Type B pancreatic cell (in vitro differentiated cells): ENCODE measurements at regions not wholly inside any gene's neighbourhood (a gene's known extent, or its start where the extent isn't known, plus 50 kb on each side); places are given as distances from the start of the nearest gene placed in this dataset.

Experiments used
- DNase-seq: peaks from one replicate; pipeline ENCODE4 v3.0.0; 2021; ENCODE audit warnings: mixed read lengths; ENCODE audit not compliant: unreplicated experiment; ENCODE audit errors: extremely low spot score
- H3K27ac Mint-ChIP-seq: 2 replicates; pipeline ENCODE4 v1.8.0; 2021; ENCODE audit warnings: mild to moderate bottlenecking, mixed read lengths
- H3K27me3 Mint-ChIP-seq: 2 replicates; pipeline ENCODE4 v1.8.0; 2021; ENCODE audit warnings: mixed read lengths
- H3K36me3 Mint-ChIP-seq: 2 replicates; pipeline ENCODE4 v1.8.0; 2021; ENCODE audit warnings: mixed read lengths
- H3K4me1 Mint-ChIP-seq: one replicate; pipeline ENCODE4 v1.8.0; 2021; ENCODE audit warnings: mixed read lengths; ENCODE audit not compliant: unreplicated experiment
- H3K4me3 Mint-ChIP-seq: 2 replicates; pipeline ENCODE4 v1.8.0; 2021; ENCODE audit warnings: mild to moderate bottlenecking, mixed read lengths
- H3K9me3 Mint-ChIP-seq: 2 replicates; pipeline ENCODE4 v1.8.0; 2021; ENCODE audit warnings: mixed read lengths
- TF ChIP-seq, protein P1 (sequence below): fragments of 200-600 bp; sonication (generic); conservative IDR thresholded peaks from 2 replicates; pipeline ENCODE4 v1.5.0; 2021; ENCODE audit warnings: antibody characterized with exemption, mild to moderate bottlenecking

DNA sequence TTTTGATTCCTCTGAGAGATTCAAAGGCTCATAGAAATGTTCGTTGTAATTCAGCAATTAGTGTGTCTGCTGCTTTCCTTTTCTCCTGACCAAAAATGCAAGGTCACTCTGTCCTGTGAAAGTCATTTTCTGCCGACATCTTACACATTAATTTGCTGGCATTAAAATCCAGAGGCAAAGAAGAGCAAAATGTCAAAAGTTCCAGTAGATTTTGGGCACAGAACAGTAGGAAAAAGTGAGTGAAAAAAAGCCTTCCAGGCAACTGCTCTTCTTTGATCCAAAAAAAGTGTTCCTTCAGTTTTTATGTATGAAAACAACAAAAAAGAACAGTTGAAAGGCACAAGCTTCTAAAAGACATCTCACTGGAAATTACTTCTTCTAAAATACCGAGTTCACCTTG lies 413.8 kb downstream of the FOXO1 start:
- Mint-ChIP-seq H3K4me3 (no peak overlapping the region), H3K4me1 (peaks cover 12% of the 10 kb centered on the region), H3K9me3 (peaks cover 5% of the 10 kb centered on the region), H3K27me3 (no peaks in the 10 kb centered on the region), H3K27ac (no peak overlapping the region), H3K36me3 (no peaks in the 10 kb centered on the region)
- DNase-seq: no peak
- TF ChIP-seq, protein P1, sequence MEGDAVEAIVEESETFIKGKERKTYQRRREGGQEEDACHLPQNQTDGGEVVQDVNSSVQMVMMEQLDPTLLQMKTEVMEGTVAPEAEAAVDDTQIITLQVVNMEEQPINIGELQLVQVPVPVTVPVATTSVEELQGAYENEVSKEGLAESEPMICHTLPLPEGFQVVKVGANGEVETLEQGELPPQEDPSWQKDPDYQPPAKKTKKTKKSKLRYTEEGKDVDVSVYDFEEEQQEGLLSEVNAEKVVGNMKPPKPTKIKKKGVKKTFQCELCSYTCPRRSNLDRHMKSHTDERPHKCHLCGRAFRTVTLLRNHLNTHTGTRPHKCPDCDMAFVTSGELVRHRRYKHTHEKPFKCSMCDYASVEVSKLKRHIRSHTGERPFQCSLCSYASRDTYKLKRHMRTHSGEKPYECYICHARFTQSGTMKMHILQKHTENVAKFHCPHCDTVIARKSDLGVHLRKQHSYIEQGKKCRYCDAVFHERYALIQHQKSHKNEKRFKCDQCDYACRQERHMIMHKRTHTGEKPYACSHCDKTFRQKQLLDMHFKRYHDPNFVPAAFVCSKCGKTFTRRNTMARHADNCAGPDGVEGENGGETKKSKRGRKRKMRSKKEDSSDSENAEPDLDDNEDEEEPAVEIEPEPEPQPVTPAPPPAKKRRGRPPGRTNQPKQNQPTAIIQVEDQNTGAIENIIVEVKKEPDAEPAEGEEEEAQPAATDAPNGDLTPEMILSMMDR: no peak

DNA sequence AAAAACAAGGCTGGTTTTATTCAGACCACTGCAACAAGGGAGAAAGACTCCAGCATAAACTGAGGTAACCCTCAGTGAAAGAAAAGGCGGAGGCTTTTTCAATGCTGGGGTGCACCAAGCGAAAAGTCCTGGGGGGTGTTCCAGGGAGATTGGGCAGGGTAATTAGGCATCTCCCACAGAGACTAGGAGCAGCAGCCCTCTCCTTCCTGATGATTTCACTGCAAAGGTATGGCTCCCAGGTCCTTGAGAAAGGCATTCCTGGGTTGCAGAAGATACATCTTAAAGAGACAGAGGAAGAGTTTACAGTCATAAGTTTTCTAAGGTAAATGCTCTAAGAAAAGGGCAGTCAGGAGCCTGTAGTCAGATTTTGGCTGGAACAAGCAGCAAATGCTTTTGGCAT lies 412.0 kb downstream of the FOXO1 start:
- Mint-ChIP-seq H3K9me3 (no peaks in the 10 kb centered on the region), H3K27ac (no peak overlapping the region), H3K36me3 (no peaks in the 10 kb centered on the region), H3K4me1 (peaks cover 12% of the 10 kb centered on the region), H3K27me3 (no peaks in the 10 kb centered on the region), H3K4me3 (no peak overlapping the region)
- TF ChIP-seq, protein P1: no peak
- DNase-seq: no peak

DNA sequence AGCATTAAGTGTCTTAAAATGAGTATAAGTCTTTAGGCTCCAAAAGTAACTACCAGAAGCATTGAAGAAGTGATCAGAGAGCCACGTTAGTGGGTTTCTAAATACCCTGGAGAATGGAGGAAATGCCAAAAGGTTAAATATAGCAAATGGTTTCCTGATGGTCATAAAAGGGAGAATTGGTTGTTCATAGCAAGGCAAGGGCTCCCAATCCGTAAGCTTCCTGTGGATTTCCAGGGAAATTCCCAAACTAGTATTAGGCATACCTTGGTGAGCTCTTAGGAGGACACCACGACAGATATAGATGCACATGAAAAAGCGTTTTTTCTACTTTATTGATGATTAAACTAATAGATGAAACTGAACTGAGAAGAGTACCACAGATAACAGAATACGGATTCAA lies 410.9 kb downstream of the FOXO1 start:
- H3K27ac Mint-ChIP-seq: no peak overlapping the region
- TF ChIP-seq, protein P1: no peak
- DNase-seq: no peak
- no peaks in the 10 kb centered on the region for H3K27me3 Mint-ChIP-seq
- H3K36me3 Mint-ChIP-seq: no peaks in the 10 kb centered on the region
- peaks cover 12% of the 10 kb centered on the region for H3K4me1 Mint-ChIP-seq
- peaks cover 4% of the 10 kb centered on the region for H3K9me3 Mint-ChIP-seq
- H3K4me3 Mint-ChIP-seq: no peak overlapping the region

DNA sequence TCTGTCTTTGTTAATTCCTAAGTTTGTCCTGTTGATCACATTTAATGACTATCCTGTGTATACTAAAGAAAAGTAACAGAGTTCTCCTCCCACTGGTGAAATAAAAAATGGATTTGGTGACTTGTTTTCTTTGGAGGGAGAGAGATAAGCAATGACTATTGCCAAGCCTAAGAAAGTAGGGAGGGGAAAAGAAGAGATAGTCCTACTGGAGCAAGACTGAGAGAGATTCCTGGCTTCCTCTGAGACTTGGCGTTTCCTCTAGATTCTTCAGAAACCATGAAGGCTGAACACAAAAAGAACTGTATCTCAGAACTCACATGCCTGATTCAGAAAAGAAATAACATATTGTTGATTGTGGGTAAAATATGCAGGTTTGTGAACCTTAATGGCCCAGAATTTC lies 406.5 kb downstream of the FOXO1 start:
- TF ChIP-seq, protein P1: no peak
- no peak overlapping the region for H3K4me3 Mint-ChIP-seq
- H3K27ac Mint-ChIP-seq: no peak overlapping the region

DNA sequence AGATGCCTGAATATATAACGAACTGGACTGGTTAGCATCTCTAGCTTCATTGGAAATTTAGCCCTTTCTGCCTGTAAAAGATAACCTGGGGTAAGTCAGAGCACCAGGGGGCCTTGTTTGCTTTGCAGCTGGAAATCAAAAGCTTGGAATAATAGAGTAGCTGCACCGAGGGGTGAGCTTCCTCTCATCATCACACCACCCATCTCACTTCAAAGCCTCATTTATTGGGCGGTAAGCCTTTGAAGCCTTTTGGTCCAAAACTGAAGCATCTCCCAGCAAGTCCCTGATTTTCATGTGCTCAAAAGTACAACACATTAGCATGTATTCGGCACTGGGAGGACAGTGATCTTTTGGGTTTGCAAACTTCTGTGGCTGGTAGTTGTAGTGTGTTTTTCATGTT lies 405.1 kb downstream of the FOXO1 start:
- no peaks in the 10 kb centered on the region for H3K4me1 Mint-ChIP-seq
- peaks cover 4% of the 10 kb centered on the region for H3K9me3 Mint-ChIP-seq
- no peaks in the 10 kb centered on the region for H3K27me3 Mint-ChIP-seq
- no peak overlapping the region for H3K4me3 Mint-ChIP-seq
- DNase-seq: no peak
- H3K27ac Mint-ChIP-seq: no peak overlapping the region
- no peaks in the 10 kb centered on the region for H3K36me3 Mint-ChIP-seq
- TF ChIP-seq, protein P1: no peak

More for the DNA sequence above, 406.5 kb downstream of the FOXO1 start:
- Mint-ChIP-seq H3K36me3 (no peaks in the 10 kb centered on the region), H3K27me3 (no peaks in the 10 kb centered on the region), H3K9me3 (peaks cover 4% of the 10 kb centered on the region), H3K4me1 (no peaks in the 10 kb centered on the region)
- DNase-seq: no peak

DNA sequence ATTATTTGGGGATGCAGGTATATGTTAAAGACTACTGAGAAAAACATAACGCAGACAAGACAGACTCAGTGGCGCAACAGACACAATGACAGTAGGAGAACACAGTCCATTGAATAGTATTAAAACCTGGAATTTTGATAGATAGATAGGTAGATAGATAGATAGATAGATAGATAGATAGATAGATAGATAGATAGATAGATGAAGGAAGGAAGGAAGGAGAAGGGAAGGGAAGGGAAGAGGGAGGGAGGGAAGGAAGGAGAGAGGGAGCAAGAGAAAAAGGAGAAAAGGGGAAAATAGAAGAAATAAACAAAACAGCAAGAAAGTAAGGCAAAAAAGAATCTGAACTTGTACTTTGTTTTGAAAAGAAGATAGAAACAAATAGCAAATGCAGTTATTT lies 404.5 kb downstream of the FOXO1 start:
- Mint-ChIP-seq H3K27ac (no peak overlapping the region), H3K9me3 (peaks cover 4% of the 10 kb centered on the region), H3K4me1 (no peaks in the 10 kb centered on the region), H3K27me3 (no peaks in the 10 kb centered on the region), H3K4me3 (no peak overlapping the region), H3K36me3 (no peaks in the 10 kb centered on the region)
- TF ChIP-seq, protein P1: no peak
- DNase-seq: no peak
